Stimulated activated CD4-positive, alpha-beta T cell treated with anti-CD3 and anti-CD28 coated beads, Interleukin-12 subunit alpha, Interleukin-12 subunit beta, amount 100 ng/mL, for 24 hours (primary cell): ENCODE measurements at regions not wholly inside any gene's neighbourhood (a gene's known extent, or its start where the extent isn't known, plus 50 kb on each side); places are given as distances from the start of the nearest gene placed in this dataset.
"Not testable (repeated sequence)": the region's sequence is repeated elsewhere in the genome, so short reads cannot be mapped to it uniquely, and the experiment has no call there.

Experiments used
- DNase-seq, 2 experiments: peaks; one replicate each; pipeline ENCODE4 v3.0.0-alpha.2; 2020; ENCODE audit warnings: low read depth in 2 of 2

DNA sequence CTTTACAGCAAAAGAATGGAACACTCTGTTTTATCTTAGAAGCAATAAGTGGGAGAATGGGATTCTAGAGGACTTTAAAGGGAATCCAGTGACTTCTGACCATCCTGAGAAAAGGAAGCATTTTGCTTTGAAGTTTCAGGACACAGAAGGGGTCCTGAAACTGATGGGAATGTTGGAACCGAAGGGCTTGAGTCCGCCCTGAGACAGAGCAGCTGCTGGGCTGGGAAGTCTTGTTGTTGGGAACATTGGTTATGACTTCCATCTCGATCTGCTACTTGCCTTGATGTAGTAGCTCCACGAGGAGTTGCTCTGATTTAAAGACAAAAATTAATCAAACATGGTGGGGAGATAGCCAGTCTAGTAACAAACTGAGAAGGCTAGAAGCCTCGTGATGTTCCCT is 177.6 kb downstream of the JCAD start:
- no peak for DNase-seq

DNA sequence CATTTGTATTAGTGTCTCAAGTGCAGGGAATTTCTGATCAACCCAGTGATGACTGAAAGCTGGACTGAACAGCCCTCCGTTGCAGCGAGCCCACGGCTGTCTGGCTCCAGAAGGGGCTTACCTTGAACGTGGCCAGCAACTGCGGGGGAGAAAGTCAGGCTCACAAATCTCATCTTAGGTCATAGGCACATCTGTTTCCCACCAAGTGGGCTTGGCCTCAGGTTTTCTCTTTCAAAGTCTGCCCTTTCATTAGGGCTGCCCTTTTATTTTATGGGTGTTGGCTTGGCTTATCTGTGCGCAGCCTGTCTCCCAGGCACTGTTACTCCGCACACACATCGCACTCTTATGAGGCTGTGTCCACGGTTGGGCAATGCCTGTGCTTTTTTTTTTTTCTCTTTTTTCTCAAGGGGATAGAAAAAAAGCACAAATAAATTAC is 178.0 kb downstream of the JCAD start:
- DNase-seq = no peak

DNA sequence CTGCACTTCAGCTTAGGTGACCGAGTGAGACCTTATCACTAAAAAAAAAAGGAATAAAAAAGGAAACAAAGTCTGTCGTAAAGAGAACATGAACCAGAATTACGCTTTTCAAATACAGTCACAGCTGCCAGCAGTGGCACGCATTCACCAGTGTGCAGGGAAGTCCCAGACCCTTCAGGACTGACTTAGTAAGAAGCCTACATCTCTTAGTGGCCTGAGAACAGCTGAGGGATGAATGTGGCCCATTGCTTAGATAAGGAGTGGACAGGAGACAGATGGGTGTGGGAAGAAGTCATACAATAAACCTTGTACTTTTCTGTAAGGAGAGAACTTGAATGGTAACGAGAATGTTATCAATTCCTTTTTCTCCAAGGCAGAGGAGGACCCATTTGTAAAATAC is 178.5 kb downstream of the JCAD start:
- no peak for DNase-seq

DNA sequence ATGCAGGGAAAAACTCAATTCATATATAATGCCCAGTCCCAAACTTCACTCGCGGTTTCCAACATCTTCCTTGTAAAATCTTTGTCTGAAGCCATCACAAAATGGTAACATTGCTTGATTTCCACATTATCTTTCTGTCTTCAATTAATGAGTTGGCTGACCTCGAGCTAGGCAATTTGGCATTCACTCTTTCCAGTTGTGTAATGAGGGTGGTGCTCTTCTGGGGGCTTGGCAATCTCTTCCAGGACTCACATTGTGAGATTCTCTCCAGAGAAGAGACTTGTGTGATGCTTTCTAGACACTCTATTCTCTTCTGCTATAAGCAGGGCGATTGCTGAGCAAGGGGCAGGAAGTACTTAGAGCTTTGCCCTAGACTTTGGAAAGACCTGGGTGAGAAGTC is 179.5 kb downstream of the JCAD start:
- no peak for DNase-seq

DNA sequence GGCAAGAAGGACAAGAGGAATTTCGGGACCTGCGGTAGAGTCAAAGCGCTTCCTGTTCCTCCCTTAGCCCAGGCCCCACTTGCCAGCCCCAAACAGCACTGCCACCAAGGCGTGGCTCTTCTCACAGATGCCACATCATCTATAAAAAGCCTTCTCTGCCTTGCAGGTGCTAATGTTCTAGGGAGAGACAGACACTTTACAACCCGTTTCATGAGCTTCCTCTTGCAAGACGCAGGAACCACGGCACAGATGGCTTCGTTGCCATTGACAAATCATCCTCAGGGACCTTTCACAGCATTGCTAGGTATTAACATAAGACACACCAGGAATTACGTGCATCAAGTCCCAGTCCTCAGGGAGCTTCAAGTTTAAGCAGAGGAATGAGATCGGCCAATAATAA is 180.9 kb downstream of the JCAD start:
- DNase-seq = no peak

DNA sequence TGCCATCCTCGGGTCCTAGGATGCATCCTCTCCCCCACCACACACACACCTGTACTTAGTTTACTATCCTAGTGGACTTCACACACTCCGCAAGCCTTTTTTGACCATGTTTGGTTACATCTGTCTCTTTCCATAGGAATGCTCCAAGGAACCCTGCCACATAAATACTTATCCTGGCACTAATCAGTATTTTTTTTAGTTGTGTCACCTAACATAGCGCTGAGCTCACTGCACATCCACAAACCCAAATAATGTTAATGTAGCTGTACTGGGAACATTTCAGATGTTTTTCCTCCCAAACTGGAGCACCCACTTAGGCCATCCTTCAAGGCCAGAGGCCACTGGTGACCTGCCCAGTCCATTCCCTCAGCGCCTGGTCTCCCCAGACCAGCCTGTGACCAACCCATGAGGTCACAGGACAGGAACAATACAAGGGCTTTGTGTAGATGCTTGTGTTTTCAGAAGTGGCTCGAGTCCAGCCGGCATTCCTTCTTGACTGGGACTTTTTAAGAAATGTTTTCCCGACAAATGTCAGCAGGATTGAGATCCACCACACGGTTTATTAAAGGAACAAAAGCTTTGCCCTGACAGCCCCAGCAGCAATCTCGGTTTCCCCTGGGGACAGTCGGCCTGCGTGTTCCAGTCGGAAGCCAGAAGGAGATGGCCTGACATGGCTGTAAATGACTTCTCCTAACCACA is 181.4 kb downstream of the JCAD start:
- no peak for DNase-seq

DNA sequence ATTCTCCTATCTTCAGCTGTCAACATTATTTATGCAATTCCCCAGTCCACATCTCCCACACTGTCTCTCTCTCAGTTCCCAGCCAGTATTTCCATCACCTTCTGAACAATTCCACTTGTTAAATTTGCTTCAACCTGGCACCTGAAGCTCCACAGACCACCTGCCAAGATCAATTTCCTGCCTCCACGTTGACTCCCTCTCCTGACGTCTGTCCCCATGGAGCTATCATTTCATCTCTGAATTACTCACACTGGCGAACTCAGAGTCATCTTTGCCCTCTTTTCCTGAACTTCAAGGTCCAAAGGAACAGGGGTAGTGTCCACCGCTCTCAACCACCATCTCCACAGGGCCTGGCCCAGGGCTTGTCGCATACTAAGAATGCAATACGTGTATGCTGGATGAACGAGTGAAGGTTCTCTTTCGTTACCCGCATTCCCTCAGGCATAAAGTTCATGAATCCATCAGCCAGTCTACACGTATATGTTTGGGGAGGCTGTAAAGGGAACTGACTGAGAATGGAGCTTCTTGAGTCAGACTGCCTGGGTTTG is 183.3 kb downstream of the JCAD start:
- no peak for DNase-seq

DNA sequence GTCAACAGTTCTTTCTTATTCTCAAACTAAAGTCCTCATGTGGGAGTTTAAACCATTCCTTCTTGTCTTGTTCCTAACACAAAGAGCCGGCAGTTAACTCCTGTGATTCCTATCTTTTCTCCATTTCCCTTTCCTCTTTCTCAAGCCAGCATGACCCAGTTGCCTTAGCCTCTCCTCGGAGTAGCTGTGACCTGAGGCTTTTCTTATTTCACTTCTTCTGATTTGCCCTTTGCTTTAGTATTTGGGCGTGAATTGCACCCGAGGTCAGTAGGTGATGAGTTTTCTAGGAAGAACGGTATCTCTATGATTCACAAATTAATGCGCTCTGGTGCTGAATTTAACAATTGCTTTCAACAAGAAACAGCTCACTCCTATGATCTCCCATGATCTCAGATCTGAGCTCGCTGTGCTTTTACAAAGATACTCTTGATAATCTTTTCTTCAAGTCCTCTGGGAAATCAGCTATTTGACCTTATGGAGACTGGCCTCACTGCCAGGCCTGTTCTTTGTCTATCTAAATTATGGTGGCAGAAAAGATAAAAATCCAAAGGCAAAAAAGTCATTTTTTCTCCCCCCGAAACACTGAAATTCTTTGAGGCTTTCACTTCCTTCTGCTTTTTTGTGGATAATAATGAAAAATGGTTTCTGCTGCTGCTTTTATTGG is 184.6 kb downstream of the JCAD start:
- no peak for DNase-seq

DNA sequence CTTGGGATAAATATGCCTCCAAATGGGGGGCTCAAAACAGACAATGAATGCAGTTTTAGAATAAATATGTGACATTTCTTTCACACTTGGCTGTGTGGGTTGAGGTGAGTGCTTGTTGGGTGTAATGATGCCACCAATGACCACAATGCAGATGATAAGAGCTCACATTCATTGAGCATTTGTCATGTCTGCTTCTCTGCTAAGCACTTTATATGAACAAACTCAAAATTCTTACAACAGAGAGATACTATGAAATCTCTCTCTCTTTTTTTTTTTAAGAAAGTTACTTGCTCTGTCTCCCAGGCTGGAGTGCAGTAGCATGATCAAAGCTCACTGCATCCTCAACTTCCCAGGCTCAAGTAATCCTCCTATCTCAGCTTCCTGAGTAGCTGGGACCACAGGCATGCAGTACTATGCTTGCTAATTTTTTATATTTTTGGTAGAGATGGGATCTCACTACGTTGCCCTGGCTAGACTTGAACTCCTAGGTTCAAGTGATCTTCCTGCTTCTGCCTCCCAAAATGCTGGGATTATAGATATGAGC is 185.4 kb downstream of the JCAD start:
- no peak for DNase-seq

DNA sequence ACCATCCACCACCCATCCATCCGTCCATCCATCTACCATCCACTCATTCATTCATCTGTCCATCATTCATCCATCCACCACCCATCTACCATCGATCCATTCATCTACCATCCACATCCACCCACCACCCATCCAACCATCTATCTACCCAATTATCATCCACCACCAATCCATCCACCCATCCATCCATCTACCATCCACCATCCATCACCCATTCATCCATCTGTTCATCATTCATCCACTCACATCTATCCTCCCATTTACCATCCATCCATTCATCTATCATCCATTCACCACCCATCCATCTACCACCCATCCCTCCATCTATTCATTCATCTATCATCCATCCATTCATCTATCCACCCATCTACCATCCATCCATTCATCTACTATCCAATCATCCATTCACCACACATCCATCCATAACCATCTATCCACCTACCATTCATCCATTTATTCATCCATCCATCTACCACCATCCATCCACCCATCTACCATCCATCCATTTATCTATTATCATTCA is 188.8 kb downstream of the JCAD start:
- DNase-seq = no peak

DNA sequence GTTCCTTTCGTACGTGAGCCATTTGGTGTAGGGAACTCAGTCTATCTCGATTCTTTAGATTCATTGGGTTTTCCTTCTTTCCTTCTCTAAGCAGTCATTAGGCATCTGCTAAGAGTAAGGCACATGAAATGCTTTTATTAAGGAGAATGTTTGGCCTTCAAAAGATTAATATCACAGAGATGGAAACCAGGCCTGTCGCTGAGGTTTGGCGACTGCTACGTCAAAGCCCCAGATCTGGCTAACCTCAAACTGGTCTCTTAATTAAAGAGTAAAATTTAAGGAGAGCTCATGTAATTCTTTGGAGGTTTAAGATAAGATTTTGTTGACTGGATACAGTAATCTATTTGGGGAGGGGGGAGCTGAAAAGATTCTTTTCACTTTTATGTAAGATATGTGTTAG is 189.8 kb downstream of the JCAD start:
- no peak for DNase-seq

DNA sequence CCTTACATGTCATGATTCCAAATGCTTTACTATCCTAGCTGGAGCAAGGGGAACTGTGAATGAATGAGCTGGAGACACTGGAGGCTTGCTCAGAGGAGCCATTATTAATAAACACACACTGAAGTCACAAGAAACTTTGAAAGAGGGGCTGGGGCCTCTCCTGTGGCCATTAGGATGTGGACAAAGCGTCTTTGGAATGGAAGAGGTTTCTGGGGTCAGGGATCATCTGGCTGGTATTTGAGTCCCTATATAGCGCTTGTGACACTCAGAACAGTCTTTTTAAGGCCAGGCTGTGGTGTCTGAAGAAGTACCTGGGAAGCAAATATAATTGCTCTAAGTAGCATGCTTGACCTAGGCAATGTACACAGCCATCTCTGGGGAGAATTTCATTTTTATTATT is 193.0 kb downstream of the JCAD start:
- no peak for DNase-seq

DNA sequence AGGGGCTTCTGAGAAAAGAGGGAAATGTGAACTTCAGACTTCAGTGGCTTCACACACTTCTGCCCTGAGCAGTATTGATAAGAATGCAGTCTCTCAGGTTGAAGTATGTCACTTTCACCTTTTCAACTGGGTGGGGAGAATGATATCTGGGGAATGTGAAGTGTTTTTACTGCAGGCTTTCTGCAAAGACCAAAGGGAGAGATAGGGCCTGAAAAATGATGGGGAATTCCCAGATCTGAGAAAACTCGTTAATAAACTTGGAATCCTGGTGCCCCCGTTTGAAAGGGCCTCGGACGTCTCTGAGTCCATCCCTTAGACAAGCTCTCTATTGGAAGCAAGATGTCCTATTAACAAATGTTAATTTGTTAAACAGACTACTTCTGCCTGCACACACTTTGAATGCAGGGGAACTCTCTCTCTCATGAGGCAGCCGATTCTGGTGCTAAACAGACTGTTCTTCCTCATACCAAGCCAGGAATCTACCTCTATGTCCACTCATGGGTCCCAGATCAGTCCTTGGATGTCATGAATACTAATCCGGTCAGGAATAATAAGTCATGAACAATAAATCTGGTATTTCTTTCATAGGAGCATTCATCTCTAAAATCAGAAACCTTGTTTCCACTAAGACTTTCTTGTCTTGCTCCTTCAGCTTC is 193.6 kb downstream of the JCAD start:
- DNase-seq = no peak

DNA sequence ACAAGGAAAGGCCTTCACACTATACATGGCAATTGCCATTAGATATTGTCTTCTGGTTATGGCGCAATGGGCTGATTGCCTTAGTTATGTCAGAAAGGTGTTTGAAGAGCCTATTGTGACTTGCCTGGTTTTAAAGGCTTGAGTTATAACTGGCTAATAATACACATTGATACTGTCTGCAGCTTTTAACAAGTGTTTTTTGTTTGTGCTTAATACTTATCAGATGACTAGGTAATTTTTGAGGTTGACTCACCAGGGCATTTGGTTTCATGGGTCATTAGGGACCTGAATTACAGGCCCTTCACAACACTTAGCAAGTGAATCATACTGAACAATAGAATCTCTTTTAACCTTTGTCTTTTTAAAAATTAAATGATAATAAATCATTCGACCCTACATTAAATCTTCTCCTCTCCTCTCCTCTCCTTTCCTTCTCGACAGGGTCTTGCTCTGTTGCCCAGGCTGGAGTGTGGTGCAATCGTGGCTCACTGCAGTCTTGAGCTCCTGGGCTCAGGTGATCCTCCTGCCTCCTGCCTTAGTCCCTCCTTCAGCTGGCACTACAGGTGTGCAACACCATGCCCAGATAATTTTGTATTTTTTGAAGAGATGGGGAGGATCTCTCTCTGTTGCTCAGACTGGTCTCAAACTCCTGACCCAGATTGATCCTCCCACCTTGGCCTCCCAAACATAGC is 196.3 kb downstream of the JCAD start:
- DNase-seq = no peak

DNA sequence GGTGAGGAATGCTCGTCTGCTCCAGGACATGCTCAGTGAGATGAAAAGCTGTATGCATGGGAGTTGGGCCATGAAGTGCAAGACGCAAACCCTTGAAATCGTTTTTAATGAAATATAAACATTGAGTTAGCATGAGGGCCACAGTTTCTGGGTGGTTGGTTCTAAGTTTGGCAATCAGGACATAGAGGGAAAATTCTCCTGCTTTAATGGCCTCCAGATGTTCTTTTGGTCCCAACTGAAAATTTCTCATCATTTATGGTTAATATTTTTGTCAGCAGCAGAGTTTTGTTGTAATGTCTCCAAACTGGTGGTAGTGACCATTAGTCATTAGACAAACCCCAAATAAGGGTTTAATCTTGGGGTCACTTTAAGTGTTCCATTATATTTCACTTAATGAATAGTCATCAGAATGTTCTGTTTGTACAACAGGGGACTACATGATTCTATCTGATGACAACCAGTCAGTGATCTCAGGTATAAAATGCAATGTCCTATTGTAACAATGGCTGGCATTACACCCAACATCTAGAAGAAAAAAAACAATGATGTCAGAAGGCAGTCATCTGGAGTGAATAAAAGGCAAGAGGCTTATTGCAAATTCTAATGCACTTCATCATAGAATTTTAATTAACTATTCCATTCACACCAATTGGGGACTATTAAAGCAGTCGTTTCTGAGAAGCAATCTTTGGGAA is 197.4 kb downstream of the JCAD start:
- DNase-seq = no peak

DNA sequence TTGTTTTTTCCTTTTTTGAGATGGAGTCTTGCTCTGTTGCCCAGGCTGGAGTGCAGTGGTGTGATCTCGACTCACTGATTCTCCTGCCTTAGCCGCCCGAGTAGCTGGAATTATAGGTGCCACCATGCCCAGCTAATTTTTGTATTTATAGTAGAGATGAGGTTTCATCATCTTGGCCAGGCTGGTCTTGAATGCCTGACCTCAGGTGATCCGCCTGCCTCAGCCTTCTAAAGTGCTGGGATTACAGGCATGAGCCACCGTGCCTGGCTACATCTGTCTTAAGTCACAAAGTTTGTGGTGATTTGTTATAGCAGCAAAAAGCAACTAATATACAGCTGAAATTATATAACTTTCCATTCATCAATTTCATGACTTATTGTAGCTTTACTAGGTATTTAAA is 198.2 kb downstream of the JCAD start:
- DNase-seq = not testable (repeated sequence)

DNA sequence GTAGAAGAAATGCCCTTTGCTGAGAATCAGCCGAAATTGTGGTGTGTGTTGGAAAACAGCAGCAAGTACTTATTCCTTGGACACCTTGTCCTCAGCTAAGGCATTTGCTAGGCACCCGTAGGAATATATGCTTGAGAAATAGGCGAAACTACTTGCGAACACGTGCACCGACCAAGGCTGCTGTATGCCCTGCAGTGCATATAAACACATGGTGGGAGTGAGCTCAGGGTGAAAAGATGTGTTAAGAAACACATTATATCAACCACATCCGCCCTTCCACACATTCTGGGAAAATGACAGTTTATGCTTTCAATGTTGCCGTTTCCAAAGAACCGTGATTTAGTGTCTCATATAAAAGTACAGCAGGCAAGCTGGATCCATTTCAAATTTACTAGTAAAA is 199.2 kb downstream of the JCAD start:
- no peak for DNase-seq

DNA sequence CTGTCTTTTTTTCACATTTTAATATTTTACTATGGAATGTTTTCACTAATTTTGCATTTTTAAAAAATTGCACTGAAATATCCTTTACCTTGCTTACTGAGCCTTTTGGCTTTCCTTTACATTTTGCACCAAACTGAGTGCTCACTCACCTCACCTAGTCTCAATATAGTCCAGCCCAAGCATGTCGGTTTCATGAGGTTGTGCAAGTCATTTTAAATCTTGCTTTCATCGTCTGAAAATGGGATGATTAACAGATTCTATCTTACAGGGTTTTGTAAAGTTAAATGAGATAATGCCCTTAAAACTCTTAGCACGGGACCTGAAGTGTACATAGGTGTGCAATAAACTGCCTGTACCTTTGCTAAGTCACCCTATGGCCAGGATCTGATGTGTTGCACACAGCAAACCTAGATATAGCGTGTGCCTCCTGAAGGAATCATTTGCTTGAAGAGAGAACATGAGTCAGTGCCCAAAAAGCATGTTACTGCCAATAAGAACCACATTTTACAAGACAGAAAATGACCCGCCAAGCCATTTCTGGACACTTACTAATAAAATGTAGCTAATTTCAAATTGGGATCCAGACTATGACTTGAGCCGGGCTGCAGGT is 199.8 kb downstream of the JCAD start:
- DNase-seq = no peak

DNA sequence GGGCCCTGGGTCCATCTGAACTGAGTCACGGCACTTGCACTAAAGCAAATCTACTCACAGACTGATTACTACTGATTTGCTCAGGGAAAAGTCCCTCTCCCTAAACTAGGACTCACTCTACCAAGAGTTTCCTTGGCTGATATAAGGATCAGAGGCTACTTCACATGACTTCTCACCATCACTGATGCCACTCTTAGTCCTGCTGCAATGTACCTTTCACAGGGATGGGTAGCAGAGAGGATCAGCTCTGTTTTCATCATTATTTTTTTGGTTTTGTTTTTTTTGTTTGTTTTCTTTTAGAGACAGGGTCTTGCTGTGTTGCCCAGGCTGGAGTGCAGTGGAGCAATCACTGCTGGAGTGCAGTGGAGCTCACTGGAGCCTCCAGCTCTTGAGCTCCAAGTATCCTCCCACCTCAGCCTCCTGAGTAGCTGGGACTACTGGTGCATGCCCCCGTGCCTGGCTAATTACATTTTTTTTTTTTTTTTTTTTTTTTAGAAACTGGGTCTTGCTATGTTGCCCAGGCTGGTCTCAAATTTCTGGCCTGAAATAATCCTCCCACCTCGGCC is 200.6 kb downstream of the JCAD start:
- DNase-seq = no peak
